ES-I3 (cell line): ENCODE measurements at regions not wholly inside any gene's neighbourhood (a gene's known extent, or its start where the extent isn't known, plus 50 kb on each side); places are given as distances from the start of the nearest gene placed in this dataset.

Experiments used
- H3K36me3 ChIP-seq: 2 replicates; pipeline ENCODE4 v1.6.1; 2013; ENCODE audit warnings: mild to moderate bottlenecking, low read length, control low read depth, moderate library complexity; ENCODE audit not compliant: insufficient read depth
- H3K4me1 ChIP-seq: 2 replicates; pipeline ENCODE4 v1.6.1; 2013; ENCODE audit warnings: mild to moderate bottlenecking, control low read depth, low read length; ENCODE audit not compliant: insufficient read depth
- H3K9ac ChIP-seq: 2 replicates; pipeline ENCODE4 v1.6.1; 2013; ENCODE audit warnings: low read depth, mild to moderate bottlenecking, low read length, moderate library complexity
- H3K9me3 ChIP-seq: 2 replicates; pipeline ENCODE4 v1.6.1; 2013; ENCODE audit warnings: mild to moderate bottlenecking, low read length, moderate library complexity; ENCODE audit not compliant: control insufficient read depth, insufficient read depth

DNA sequence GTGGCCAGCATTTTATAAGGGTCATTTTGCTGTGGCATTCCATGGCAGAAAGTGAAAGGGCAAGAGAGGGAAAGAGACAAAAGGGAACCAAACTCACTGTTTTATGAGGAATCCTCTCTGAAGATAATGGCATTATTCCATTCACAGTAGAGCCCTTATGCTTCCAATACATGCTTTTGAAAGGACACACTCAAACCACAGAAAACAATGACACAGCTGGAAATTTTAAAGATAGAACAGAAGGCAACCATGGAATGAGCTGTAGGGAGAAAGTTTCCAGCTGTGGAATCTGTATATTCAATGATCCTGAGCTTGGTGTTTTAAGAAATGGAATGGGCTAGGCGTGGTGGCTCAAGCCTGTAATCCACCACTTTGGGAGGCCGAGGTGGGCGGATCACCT is 677.4 kb downstream of the SLITRK1 start:
- Histone ChIP-seq H3K4me1 (no peaks in the 10 kb centered on the region), H3K9ac (no peak overlapping the region), H3K36me3 (no peaks in the 10 kb centered on the region), H3K9me3 (no peaks in the 10 kb centered on the region)

DNA sequence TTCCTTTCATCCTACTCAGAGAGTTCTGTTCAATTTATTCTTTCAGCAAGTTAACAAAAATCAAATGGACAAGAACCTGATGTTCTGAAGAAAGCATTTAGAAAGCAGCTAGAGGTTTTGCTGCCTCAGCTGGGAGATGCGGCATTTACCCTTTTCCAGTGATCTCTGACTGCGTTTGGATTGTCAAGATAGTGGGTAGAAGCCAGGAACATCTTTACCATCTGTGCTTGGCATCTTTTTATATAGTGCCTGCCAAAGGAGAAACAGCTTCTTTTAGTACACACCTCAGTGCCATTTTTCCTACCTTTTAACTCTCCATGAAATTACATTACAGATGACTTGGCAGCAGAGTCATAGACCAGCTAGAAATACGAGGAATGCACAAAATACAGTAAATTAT is 680.8 kb downstream of the SLITRK1 start:
- Histone ChIP-seq H3K4me1 (no peaks in the 10 kb centered on the region), H3K9me3 (no peaks in the 10 kb centered on the region), H3K9ac (no peak overlapping the region), H3K36me3 (no peaks in the 10 kb centered on the region)

DNA sequence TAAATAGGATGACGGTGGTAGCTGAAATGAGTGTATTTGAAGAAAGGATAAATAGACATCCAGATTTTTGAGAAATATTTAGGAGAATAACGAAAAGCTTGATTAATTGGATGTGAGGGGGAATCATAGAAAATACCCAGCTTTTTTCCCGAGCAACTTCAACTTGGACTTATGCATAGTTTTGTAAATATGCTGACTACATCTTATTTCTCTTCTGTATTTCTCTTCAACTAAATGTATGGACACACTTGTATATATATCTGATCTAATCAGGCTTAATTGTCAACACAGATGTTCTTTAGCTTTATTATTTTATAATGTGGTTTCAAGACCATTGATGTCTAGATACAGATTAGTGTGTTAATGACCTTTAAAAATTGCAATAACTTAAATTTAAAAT is 685.0 kb downstream of the SLITRK1 start:
- H3K9me3 ChIP-seq = no peaks in the 10 kb centered on the region
- H3K36me3 ChIP-seq = no peaks in the 10 kb centered on the region
- H3K9ac ChIP-seq = no peak overlapping the region
- H3K4me1 ChIP-seq = no peaks in the 10 kb centered on the region

DNA sequence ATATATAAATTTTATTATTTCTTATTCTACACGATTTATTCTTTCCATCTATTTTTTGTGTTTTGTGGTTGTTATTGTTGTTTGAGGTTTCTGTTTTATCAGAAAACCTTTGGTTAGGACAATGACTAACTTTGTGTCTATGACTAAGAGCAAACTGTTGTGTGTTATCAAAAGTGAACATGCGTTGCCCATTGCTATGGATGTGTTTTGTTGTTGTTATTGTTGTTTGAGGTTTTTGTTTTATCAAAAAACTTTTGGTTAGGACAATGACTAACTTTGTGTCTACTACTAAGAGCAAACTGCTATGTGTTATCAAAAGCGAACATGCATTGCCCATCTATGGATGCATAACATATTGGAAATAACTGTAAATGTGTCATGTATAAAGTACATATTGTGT is 692.3 kb downstream of the SLITRK1 start:
- Histone ChIP-seq H3K9ac (no peak overlapping the region), H3K4me1 (no peaks in the 10 kb centered on the region), H3K9me3 (peaks cover 5% of the 10 kb centered on the region; the same call in 1 of the 2 replicates), H3K36me3 (no peaks in the 10 kb centered on the region)

DNA sequence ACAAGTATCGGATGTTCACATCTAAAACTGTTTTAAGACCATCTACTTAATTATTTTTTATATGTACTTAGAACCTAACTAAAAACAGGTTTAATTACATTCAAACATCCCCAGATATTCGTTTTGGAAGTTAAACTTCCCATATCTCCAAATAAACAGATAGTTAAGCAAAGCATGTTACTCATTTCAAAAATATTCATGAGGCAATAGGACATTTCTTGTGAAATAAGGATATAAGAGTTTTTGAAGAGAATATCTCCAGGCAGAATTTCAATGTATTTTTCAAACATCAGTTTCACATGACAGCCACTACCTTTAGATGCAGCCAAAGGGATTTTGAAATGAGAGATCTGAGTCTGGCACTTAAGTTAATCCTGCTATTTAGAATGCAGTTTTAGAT is 697.5 kb downstream of the SLITRK1 start:
- Histone ChIP-seq H3K9ac (no peak overlapping the region), H3K9me3 (peaks cover 5% of the 10 kb centered on the region), H3K4me1 (no peaks in the 10 kb centered on the region), H3K36me3 (no peaks in the 10 kb centered on the region)

DNA sequence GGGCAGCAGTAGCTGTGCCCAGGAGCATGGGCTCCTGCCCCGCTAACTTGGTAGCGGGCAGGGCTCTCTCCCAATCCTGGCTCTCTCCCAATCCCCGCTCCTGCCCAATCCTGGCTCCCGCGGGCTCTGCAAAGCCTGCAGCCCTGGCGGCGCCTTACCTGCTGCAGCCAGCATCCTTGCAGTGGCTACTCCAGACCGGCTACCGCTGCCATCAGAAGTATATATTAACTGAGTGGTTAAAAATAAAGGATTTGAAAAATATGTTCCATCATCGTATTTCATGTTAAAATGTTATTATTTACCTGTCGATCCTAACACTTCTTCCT is 698.2 kb downstream of the SLITRK1 start:
- Histone ChIP-seq H3K9ac (no peak overlapping the region), H3K36me3 (no peaks in the 10 kb centered on the region), H3K9me3 (peaks cover 5% of the 10 kb centered on the region), H3K4me1 (no peaks in the 10 kb centered on the region)

DNA sequence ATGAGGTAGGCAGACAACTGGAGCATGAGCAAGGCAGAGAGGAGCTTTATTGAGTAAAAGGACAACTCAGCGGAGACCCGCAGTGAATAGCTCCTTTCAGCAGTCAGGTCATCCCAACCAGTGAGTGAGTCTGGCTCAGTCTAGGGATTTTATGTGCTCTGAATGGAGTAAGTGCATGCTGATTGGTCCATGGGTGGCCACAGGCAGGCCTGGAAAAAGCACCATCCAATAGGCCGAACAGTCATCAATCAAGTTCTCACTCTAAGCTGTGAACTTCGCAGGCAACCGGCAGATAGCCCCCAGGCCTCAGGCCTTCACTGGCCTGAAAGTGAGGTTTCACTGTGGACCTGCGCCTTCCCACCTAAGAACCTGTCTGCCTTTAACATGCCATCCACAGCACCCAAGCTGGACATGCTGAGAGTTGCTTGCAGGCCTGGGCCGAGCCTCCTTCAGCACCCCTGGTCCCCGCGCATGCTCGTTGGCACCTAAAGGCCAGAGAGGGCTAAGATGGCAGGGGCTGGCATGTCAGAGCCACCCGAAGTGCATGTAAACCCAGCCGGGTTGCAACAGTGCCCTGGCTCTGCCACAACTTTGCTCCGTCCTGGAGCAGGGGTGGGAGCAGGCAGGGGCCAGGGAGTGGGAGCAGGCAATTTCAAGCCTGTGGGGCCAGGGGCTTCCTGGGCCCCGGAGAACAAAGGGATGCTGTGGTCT is 698.7 kb downstream of the SLITRK1 start:
- Histone ChIP-seq H3K9me3 (peaks cover 5% of the 10 kb centered on the region), H3K9ac (no peak overlapping the region), H3K36me3 (no peaks in the 10 kb centered on the region), H3K4me1 (no peaks in the 10 kb centered on the region)

DNA sequence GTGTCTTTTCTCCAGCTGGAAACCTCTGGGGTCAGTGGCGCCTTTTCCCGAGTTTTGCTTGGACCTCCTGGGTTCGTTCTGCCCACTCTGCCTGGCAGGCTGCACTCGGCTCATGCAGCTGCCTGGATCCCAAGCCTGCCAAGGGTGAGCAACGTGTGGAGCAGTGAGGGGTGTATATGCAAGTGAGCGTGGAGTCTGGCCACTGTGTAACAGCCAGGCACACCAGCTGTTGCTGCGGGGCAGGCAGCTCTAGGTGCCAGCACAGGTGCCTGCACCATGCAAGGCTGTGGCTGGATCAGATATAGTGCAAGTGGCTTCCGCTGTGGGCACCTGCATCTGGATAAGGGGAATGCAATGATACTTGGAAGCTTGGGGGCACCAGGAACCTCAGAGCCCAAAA is 699.4 kb downstream of the SLITRK1 start:
- peaks cover 5% of the 10 kb centered on the region for H3K9me3 ChIP-seq
- no peaks in the 10 kb centered on the region for H3K36me3 ChIP-seq
- no peak overlapping the region for H3K9ac ChIP-seq
- H3K4me1 ChIP-seq = no peaks in the 10 kb centered on the region

DNA sequence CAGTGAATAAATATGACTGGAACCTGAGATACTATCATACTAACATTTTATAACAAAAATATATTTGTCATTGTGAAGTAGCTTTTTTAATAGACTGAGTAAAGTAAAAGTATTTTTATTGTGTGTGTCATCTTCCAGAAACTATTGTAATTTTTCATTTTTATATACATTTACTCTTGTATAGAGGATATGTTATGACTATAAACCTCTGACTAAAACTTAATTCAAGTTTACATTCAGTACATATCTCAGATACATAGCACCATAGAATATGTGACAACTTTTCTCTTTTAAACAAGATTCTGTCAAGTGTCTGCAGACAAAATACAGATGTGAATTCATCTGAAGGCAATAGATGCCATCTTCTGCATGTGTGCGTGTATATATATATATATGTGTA is 704.3 kb downstream of the SLITRK1 start:
- Histone ChIP-seq H3K9me3 (no peaks in the 10 kb centered on the region), H3K36me3 (no peaks in the 10 kb centered on the region), H3K4me1 (no peaks in the 10 kb centered on the region), H3K9ac (no peak overlapping the region)

DNA sequence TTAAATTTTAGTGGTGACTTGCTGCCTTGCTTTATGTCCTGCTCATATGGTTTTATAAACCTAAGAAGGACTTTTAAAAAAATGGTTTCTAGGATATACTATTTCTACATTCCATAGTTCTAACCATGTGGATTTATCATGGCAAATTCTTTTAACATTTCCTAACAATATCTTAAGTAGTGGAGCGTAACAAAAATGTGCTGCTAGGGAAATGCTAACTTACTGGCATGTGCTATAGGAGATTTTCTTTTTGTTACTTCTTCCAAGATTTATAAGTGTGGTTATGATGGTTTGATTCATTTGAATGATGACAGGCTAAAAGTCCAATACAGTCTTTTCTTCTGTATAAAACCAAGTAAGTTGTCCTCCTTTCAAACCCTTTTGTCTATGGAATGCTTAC is 713.7 kb downstream of the SLITRK1 start:
- no peaks in the 10 kb centered on the region for H3K36me3 ChIP-seq
- H3K4me1 ChIP-seq = no peaks in the 10 kb centered on the region
- H3K9me3 ChIP-seq = no peaks in the 10 kb centered on the region
- no peak overlapping the region for H3K9ac ChIP-seq

DNA sequence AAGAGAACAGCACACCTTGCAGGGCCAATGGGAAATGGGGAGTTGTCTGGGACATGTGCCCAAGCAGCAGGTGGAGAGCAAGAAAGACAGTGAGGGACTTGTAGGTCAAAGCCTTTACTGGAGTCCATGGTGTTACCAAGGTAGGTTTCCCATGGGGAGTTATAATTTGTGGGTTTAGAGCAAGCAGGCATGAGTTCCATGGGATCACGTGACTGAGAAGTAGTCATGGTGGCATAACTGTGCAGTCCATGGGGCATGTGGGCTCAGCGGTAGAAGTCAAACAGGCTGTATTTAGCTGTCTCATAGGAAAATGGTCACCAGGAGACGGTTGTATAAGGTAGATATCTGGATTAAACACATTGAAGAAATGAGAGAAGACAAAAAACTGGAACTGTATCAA is 715.1 kb downstream of the SLITRK1 start:
- no peaks in the 10 kb centered on the region for H3K36me3 ChIP-seq
- no peaks in the 10 kb centered on the region for H3K4me1 ChIP-seq
- no peak overlapping the region for H3K9ac ChIP-seq
- H3K9me3 ChIP-seq = no peaks in the 10 kb centered on the region

DNA sequence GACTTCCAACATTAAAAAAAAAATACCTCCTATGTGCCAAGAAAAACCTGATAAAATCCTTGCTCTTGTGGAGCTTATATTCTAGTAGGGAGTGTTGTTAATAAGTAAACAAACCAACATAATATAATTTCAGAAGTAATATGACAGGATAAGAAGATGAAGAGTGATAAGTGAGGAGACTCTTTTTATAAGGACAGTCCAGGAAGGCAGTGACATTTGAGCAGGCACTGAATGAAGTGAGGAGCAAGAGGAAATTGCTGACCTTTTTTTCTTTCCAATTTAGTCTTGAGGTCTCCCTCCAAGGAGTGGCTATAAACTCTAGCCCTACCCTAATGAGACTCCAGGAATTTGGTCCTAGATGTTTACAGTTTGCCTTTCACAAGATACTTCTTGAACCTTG is 715.7 kb downstream of the SLITRK1 start:
- Histone ChIP-seq H3K36me3 (no peaks in the 10 kb centered on the region), H3K9me3 (no peaks in the 10 kb centered on the region), H3K4me1 (no peaks in the 10 kb centered on the region), H3K9ac (no peak overlapping the region)

DNA sequence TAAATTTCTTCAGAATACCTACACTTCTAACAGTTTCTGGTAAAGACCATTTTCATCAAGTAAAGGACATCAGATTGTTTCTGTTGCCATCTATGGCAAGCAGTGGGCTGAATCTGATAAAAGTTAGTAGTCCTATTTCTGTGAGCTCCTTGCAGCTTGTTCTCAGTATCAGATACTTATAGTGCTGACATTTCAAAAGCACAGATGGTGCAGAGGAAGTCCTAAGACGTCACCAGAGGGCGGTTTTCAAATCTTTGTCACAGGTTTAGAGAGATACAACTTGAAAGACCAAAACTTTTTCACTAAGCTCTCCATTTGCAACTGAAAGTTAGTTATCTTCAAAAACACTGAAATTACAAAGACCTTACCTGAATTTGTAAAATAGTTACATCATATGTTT is 719.8 kb downstream of the SLITRK1 start:
- Histone ChIP-seq H3K36me3 (no peaks in the 10 kb centered on the region), H3K4me1 (no peaks in the 10 kb centered on the region), H3K9me3 (no peaks in the 10 kb centered on the region), H3K9ac (no peak overlapping the region)

DNA sequence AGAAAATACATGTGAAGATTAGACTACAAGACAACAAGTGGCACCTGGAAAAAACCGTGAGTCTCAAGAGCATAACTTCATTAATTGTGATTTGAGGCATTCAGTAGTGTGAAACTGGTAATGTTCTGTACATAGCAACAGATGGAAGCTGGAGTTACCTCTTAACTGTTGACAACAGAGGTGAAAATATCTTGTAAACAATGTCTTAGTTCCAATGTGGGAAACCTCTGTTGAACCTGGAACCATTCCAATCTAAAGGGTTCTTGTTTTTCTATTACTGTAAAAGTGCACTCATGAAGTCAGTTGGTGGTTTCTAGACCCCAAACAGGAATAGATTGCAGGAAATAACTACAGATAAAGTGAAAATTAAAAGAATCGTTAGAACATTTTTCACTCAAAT is 728.4 kb downstream of the SLITRK1 start:
- Histone ChIP-seq H3K9me3 (no peaks in the 10 kb centered on the region), H3K4me1 (no peaks in the 10 kb centered on the region), H3K36me3 (no peaks in the 10 kb centered on the region), H3K9ac (no peak overlapping the region)

DNA sequence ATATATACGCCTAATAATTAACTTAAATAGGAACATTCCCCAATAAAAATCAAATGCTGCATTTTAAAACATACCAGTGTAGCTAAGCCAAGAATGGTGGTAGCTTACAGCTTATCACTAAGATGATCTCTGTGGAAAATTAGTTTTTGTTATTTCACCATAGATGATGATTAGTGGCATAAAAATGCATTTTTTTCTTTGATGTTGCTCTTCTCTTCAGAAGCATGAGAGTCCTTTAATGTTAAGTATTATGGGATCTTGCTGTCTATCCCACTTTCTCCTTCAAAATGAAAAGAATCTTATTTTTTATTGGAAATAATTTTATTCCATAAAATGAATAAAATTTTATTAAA is 731.0 kb downstream of the SLITRK1 start:
- Histone ChIP-seq H3K9me3 (no peaks in the 10 kb centered on the region), H3K9ac (no peak overlapping the region), H3K4me1 (no peaks in the 10 kb centered on the region), H3K36me3 (no peaks in the 10 kb centered on the region)
